ENCODE measurements at regions not wholly inside any gene's neighbourhood (a gene's known extent, or its start where the extent isn't known, plus 50 kb on each side); places are given as distances from the start of the nearest gene placed in this dataset.

- no peak for TF ChIP-seq CTCF (IDR thresholded peaks at IDR 0.05)
- TF ChIP-seq EP300 (IDR thresholded peaks at IDR 0.05), result no peak
- no peak for TF ChIP-seq POLR2A (IDR thresholded peaks at IDR 0.05)
Observed at GRCh38 chr5:60458666-60459065, 241.3 kb downstream of the DEPDC1B start.

Measured in suprapubic skin (tissue), 3 donors.